NCI-H2196 treated with DMSO at 0.1 percent for 48 hours (cell line): ENCODE measurements at regions not wholly inside any gene's neighbourhood (a gene's known extent, or its start where the extent isn't known, plus 50 kb on each side); places are given as distances from the start of the nearest gene placed in this dataset.
"Not testable (repeated sequence)": the region's sequence is repeated elsewhere in the genome, so short reads cannot be mapped to it uniquely, and the experiment has no call there.

Experiments
- DNase-seq: peaks from one replicate; lab custom pipeline; 2025; ENCODE audit not compliant: unreplicated experiment; lab: John Stamatoyannopoulos, UW

DNA sequence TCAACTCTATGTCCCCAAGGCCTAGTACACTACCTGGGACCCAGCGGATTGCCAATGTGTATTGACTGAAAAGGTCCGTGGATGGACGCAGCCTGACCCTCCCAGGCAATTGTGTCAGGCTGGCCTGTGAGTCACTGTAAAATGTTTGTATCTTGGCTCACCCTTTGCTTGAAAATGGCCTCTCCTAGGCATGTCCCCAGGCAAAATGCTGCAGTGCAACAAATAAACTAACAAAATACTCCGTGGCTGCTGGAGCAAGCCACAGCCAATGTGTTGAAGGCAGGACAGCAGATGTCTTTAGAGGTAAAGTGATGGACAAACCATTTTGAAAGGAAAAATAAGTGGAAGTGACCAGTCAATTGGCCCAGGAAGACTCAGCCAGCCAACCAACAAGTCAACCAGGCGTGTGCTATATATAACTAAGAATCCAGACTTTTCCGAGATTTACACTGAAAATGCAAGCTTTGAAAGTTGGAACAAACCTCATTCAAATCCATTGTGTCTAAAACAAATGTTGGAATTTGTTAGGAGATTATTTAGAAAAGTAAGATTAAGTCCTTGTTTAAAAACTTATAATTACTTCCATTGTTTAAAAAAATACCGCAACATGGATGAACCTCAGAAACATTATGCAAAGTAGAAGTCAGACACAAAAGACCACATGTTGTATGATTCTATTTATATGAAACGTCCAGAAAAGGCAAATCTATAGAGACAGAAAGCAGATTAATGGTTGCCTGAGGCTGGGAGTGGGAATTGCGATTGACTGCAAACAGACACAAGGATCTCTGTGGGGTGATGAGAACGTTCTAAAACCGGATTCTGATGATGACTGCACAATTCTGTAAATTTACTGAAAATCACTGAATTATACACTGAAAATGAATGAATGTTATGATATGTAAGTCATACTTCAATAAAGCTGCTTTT, 191.2 kb downstream of the TLE3 start:
- no peak for DNase-seq

GRCh38 chr15:69908060-69908459, 189.7 kb downstream of the TLE3 start:
- DNase-seq = no peak

DNA sequence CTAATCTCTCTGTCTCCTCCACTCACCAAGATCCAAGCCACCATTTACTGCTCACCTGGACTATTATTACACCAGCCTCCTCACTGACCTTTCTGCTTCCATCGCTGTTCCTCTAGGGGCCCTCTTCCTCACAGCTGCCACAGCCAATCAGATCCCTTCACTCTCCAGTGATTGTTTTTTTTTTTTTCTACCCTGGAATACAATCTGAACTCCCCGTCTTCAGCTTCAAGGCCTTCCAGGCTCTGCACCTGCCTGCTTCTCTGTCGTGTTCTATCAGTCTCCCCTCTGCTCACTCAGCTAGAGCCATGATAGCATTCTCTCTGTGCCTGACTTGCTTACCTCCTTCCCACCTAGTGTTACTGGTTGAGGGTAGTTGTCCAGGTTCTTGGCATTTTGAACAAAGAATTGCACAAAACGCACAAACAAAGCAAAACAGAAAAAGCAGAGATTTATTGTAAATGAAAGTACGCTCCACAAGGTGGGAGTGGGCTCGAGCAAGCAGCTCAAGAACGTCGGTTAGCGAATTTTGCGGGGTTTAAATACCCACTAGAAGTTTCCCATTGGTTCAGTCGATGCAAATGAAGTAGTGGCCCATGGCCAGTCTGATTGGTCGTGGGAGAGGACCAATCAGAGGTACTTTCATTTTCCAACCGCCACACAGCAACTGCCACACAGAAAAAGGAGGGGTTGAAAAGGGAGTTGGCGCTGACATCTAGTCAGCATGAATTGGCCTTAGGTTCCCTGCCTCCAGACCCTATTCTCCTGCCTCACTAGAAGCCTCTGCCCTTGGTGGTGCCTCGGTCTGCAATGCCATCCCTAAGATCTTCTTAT, 188.9 kb downstream of the TLE3 start:
- DNase-seq = peak; percentile 34

- DNase-seq = no peak
Measured at GRCh38 chr15:69909719-69910444, 187.8 kb downstream of the TLE3 start.

GRCh38 chr15:69910514-69910913, 187.2 kb downstream of the TLE3 start:
- DNase-seq = no peak

GRCh38 chr15:69912116-69912515, 185.6 kb downstream of the TLE3 start:
- DNase-seq = no peak

DNA sequence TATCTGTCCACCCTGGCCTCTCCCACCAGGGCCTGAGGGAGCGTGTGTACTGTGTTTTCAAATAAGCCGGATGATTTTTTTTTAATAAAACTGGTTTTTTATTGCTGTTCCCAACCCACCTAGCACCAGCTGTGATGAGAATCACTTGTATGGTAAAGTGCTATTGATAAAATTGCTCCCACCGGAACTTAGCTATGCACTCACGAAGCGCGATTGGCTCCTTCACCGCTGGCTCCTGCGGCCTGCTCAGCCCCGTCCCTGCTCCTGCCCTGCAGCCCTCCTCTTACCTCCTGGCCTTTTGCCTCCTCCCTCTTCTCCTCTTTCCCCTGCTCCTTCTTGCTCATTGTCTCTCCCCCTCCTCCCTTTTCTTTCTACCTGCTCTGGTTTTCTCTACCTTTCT, 183.7 kb downstream of the TLE3 start:
- no peak for DNase-seq

GRCh38 chr15:69914960-69915359, 182.8 kb downstream of the TLE3 start:
- DNase-seq = no peak

GRCh38 chr15:69916169-69916785, 181.4 kb downstream of the TLE3 start:
- DNase-seq = no peak

DNA sequence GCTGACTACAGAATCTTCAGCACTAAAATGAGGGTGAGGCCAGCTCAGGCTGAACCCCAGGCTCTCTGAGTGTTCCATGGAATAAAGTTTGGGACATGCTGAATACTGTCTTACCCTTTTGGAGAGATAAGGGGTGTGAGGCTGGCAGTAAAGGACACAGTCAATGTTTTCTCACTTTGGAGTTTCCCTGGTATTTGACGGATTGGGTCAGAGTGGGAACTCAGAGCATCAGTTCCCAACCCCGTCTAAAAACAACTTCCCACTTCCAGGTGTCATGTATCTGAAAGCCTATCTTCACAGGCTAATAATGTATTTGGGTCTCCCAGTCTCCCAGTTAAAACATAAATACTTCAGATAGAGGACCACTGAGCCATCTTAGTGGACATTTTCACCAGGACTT, 180.7 kb downstream of the TLE3 start:
- no peak for DNase-seq

DNA sequence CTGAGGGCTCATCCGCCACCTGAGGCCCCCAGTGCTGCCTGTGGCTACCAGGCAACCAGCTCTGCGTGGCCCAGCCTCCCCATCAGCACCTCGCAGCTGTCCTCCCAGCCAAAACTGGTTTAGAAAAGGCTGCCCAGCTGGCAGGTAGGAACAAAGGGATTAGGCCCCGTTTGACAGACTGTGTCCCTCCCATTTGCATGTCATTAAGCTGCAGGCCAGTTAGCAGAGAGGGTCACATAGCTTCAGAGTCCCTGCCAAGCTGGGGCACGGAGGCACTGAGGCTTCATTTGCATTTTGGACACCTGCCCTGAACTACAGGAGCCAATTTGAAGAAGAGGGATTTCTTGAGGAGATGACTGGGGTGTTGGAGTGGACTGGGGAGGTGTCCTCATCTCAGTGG, 177.9 kb downstream of the TLE3 start:
- peak; percentile 23 for DNase-seq

GRCh38 chr15:69920221-69920620, 177.5 kb downstream of the TLE3 start:
- no peak for DNase-seq

DNA sequence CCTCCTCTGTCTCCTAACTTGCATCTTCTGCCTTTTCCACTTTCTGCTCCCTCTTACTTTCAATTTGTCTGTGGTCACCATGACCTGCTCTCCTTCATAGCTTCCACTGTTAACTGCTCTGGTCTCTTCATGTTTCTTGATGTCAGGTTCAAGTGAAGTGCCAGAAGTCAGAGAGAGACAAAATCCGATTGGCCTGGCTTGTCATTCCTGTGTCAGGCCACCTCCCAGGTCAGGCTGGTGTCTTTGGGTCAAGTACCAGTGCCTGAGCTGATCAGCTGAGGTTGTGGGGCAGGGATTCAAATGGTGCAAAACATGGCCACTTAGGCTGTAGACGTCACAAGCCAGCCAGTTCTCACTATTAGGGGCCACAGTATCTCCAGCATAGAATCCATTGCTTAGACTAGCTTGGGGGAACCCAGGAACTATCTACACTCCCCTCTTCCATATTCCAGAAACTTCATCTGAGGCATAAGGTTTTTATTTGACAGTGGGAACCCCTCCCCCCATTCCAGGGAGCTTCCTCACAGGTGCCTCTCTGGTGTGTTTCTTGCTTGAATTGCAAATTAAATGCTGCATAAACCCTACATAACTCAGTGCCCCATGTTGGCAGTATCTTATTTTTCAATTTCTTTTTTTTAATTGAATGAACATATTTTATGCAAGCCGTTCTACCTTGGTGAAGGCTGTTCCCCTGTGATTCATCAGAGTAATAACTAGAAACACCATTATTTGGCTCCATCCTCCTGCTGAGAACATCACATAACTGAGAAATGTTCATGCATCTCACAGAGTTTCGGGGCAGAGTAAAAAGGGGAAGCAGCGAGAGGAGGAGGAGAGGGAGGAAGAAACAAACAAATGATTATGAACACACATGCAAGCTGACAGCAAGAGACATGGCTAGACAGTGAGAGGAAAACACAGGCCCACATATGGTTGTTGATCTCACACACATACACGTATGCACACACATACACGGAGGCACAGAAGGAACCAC, 175.8 kb downstream of the TLE3 start:
- DNase-seq = no peak

DNA sequence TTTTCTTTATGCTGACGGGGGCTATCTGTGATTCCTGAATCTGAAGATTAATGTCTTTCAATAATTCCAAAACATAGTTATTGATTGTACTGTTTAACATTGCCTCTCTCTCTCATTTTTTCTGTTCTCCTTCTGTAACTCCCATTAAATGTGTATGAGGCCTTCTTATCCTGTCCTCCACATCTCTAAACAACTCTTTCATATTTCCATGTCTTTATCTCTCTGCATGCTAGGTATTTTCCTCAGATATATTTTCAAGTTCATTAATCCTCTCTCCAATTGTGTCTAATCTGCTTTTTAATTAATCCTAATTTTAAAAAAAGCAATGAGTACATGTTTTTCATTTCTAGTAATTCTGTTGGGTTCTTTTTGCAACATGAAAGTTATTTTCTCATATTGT, 173.2 kb downstream of the TLE3 start:
- no peak for DNase-seq

GRCh38 chr15:69926006-69926405, 171.7 kb downstream of the TLE3 start:
- DNase-seq = no peak

GRCh38 chr15:69926721-69927120, 171.0 kb downstream of the TLE3 start:
- DNase-seq = no peak

- not testable (repeated sequence) for DNase-seq
Measured at GRCh38 chr15:69928890-69929289, 168.8 kb downstream of the TLE3 start.

DNA sequence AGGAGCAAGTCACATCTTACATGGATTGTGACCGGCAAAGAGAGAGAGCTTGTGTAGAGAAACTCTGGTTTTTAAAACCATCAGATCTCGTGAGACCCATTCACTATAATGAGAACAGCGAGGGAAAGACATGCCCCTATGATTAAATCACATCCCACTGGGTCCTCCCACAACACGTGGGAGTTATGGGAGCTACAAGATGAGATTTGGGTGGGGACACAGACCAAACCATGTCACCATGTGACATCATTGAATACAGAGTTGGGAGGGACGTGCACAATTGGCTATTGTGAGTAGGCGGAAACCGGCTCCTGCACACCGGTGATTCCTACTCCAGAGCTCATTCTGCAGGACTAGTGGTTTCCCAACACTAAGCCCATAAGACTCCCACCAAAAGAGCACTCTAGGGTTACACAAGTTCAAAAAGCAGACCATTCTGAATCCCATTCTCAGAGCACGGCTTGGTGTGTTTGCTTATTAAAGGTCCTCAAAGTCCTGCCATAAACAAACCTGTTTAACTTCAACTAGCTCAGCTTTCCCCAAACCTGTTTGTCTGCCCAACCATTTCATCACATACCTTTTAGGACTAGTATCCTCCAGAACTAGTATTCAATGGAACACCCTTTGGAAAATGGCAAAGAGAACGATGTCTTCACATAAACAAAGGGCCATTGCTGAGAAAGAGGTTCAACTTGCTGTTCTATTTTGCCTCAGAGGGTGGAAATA, 167.6 kb downstream of the TLE3 start:
- no peak for DNase-seq

GRCh38 chr15:69930754-69931153, 167.0 kb downstream of the TLE3 start:
- no peak for DNase-seq
